MM.1S (cell line): ENCODE measurements at regions not wholly inside any gene's neighbourhood (a gene's known extent, or its start where the extent isn't known, plus 50 kb on each side); places are given as distances from the start of the nearest gene placed in this dataset.

ENCODE experiments used
- DNase-seq: peaks from one replicate; pipeline ENCODE4 v3.0.0-alpha.2; 2015
- H2AFZ ChIP-seq: fragments of 300-600 bp; sonication (generic); 2 replicates; pipeline ENCODE4 v1.6.0; 2016; ENCODE audit warnings: antibody characterized with exemption, low read length
- H3F3A ChIP-seq: fragments of 300-600 bp; sonication (generic); 2 replicates; pipeline ENCODE4 v1.6.1; 2016; ENCODE audit warnings: mild to moderate bottlenecking, antibody characterized with exemption, low read length, moderate library complexity, mixed read lengths; ENCODE audit not compliant: insufficient read depth
- H3K27ac ChIP-seq: fragments of 300-600 bp; sonication (generic); 2 replicates; pipeline ENCODE4 v1.5.1; 2016; ENCODE audit warnings: mild to moderate bottlenecking, low read length
- H3K27me3 ChIP-seq: fragments of 300-600 bp; sonication (generic); replicated peaks from 2 replicates; pipeline ENCODE4 v1.6.0; 2016; ENCODE audit warnings: low read length; ENCODE audit not compliant: insufficient read depth
- H3K36me3 ChIP-seq: fragments of 300-600 bp; sonication (generic); replicated peaks from 2 replicates; pipeline ENCODE4 v1.6.1; 2016; ENCODE audit warnings: mild to moderate bottlenecking, low read length, mixed read lengths; ENCODE audit not compliant: insufficient read depth
- H3K4me1 ChIP-seq: fragments of 300-600 bp; sonication (generic); 2 replicates; pipeline ENCODE4 v1.6.1; 2016; ENCODE audit warnings: low read length, mixed read lengths
- H3K4me2 ChIP-seq: fragments of 300-600 bp; sonication (generic); 2 replicates; pipeline ENCODE4 v1.6.0; 2016; ENCODE audit warnings: low read depth, low read length
- H3K4me3 ChIP-seq: fragments of 300-600 bp; sonication (generic); 2 replicates; pipeline ENCODE4 v1.5.1; 2016; ENCODE audit warnings: low read length, mixed read lengths
- H3K79me2 ChIP-seq: fragments of 300-600 bp; sonication (generic); 2 replicates; pipeline ENCODE4 v1.6.1; 2016; ENCODE audit warnings: mixed run types, low read length, mixed read lengths
- H3K9ac ChIP-seq: fragments of 300-600 bp; sonication (generic); 2 replicates; pipeline ENCODE4 v1.6.1; 2016; ENCODE audit warnings: low read length, mixed read lengths
- H3K9me2 ChIP-seq: fragments of 300-600 bp; sonication (generic); replicated peaks from 2 replicates; pipeline ENCODE4 v1.6.1; 2016; ENCODE audit warnings: mild to moderate bottlenecking, low read length, mixed read lengths; ENCODE audit not compliant: insufficient read depth
- H3K9me3 ChIP-seq: fragments of 300-600 bp; sonication (generic); replicated peaks from 2 replicates; pipeline ENCODE4 v1.6.1; 2016; ENCODE audit warnings: mild to moderate bottlenecking, low read length, mixed read lengths; ENCODE audit not compliant: insufficient read depth
- H4K20me1 ChIP-seq: fragments of 300-600 bp; sonication (generic); 2 replicates; pipeline ENCODE4 v1.6.1; 2016; ENCODE audit warnings: mild to moderate bottlenecking, low read length, moderate library complexity, mixed read lengths; ENCODE audit not compliant: insufficient read depth
- EZH2 ChIP-seq: fragments of 300-600 bp; sonication (generic); optimal IDR thresholded peaks from 2 replicates; pipeline ENCODE3; 2017; ENCODE audit warnings: low read depth, mild to moderate bottlenecking, antibody characterized with exemption, low read length, mixed read lengths
- EZH2phosphoT487 ChIP-seq: fragments of 300-600 bp; sonication (generic); IDR thresholded peaks from 2 replicates; pipeline ENCODE4 v1.6.1; 2018; ENCODE audit warnings: antibody characterized with exemption, low read length
- TF ChIP-seq, protein P1 (sequence below): fragments of 300-600 bp; sonication (generic); IDR thresholded peaks from 2 replicates; pipeline ENCODE4 v1.5.1; 2016; ENCODE audit warnings: antibody characterized with exemption, low read length, mixed read lengths

DNA sequence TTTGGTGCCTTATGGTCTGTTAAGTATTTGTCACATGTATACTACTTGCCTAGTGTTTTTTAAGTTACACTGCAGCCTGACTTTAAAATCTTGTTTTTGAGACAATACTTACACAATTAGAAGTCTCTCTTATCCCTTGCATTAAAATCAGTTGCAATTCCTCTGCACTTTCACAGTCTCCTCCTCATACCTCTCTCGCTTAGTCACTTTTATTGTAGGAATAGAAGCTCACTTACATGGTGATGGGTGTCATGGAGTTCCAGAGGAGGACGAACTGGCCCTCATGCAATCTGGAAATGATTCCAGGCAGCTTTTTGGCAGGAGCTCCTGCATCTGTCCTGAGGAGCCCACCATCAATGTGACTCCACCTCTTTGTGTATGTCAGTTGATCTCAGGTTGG lies 238.4 kb upstream of the TBC1D5 start:
- Histone ChIP-seq H3K4me1 (no peaks in the 10 kb centered on the region), H3K79me2 (no peaks in the 10 kb centered on the region), H4K20me1 (no peaks in the 10 kb centered on the region), H3K9me2 (no peaks in the 10 kb centered on the region), H2AFZ (no peak overlapping the region), H3K27me3 (no peaks in the 10 kb centered on the region), H3K9ac (no peak overlapping the region), H3K36me3 (no peaks in the 10 kb centered on the region), H3K4me2 (no peak overlapping the region), H3K9me3 (no peaks in the 10 kb centered on the region), H3F3A (no peaks in the 10 kb centered on the region), H3K4me3 (no peak overlapping the region), H3K27ac (no peak overlapping the region)
- TF ChIP-seq, protein P1, sequence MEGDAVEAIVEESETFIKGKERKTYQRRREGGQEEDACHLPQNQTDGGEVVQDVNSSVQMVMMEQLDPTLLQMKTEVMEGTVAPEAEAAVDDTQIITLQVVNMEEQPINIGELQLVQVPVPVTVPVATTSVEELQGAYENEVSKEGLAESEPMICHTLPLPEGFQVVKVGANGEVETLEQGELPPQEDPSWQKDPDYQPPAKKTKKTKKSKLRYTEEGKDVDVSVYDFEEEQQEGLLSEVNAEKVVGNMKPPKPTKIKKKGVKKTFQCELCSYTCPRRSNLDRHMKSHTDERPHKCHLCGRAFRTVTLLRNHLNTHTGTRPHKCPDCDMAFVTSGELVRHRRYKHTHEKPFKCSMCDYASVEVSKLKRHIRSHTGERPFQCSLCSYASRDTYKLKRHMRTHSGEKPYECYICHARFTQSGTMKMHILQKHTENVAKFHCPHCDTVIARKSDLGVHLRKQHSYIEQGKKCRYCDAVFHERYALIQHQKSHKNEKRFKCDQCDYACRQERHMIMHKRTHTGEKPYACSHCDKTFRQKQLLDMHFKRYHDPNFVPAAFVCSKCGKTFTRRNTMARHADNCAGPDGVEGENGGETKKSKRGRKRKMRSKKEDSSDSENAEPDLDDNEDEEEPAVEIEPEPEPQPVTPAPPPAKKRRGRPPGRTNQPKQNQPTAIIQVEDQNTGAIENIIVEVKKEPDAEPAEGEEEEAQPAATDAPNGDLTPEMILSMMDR = no peak
- TF ChIP-seq EZH2 (no peak), EZH2phosphoT487 (no peak)
- no peak for DNase-seq

DNA sequence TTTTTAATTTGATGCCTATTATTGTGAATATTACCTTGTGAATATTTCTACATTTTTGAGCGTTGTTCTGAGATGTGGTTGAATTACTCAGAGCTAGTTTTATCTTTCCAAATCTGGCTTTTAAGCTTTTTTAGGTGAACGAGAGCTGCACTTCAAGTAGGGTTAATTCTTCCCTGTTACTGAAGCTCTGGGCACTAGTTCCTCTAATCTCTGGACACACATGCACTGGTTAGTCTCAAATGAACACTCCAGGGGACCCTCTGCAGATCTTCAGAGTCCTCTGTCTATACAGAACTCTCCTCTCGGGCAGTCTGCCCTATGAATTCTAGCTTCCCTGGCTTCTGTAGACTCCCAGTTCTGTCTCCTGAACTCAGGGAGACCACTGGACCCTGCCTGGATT lies 237.5 kb upstream of the TBC1D5 start:
- Histone ChIP-seq H3K36me3 (no peaks in the 10 kb centered on the region), H3K4me1 (no peaks in the 10 kb centered on the region), H3K9me3 (no peaks in the 10 kb centered on the region), H3K4me2 (no peak overlapping the region), H3K9ac (no peak overlapping the region), H3K4me3 (no peak overlapping the region), H3F3A (no peaks in the 10 kb centered on the region), H3K27ac (no peak overlapping the region), H2AFZ (no peak overlapping the region), H3K27me3 (no peaks in the 10 kb centered on the region), H4K20me1 (no peaks in the 10 kb centered on the region), H3K9me2 (no peaks in the 10 kb centered on the region), H3K79me2 (no peaks in the 10 kb centered on the region)
- TF ChIP-seq EZH2phosphoT487 (no peak), EZH2 (no peak)
- TF ChIP-seq, protein P1 = no peak
- DNase-seq = no peak

DNA sequence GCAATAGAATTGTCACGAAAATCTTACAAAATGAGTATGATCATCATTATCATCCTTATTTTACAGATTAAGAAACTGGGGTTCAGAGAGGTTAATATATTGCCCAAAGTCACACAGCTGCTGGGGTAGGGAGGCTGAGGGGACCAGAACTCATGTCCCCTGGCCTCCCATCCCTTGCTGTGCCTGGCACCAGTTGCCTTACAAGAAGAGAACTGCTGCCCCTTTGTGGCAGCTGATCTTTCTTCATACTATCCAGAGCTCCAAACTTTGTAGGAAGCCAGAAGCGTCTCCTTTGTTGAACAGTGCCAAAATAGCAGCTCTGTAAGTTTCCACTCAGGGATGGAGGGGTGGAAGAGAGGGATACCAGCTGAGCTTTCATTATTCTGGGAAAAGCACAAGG lies 236.8 kb upstream of the TBC1D5 start:
- no peak for DNase-seq
- Histone ChIP-seq H2AFZ (no peak overlapping the region), H3K36me3 (no peaks in the 10 kb centered on the region), H3K9me3 (no peaks in the 10 kb centered on the region), H3K79me2 (no peaks in the 10 kb centered on the region), H3K4me3 (no peak overlapping the region), H3K9me2 (no peaks in the 10 kb centered on the region), H3K27me3 (no peaks in the 10 kb centered on the region), H3F3A (no peaks in the 10 kb centered on the region), H3K27ac (no peak overlapping the region), H3K4me2 (no peak overlapping the region), H3K9ac (no peak overlapping the region), H3K4me1 (no peaks in the 10 kb centered on the region), H4K20me1 (no peaks in the 10 kb centered on the region)
- TF ChIP-seq EZH2 (no peak), EZH2phosphoT487 (no peak)
- TF ChIP-seq, protein P1 = no peak
